ENCODE measurements at regions not wholly inside any gene's neighbourhood (a gene's known extent, or its start where the extent isn't known, plus 50 kb on each side); places are given as distances from the start of the nearest gene placed in this dataset.

GRCh38 chrX:25175743-25176142, 160.0 kb upstream of the ARX start:
- no peak overlapping the region for H3K4me2 ChIP-seq (ENCODE audit: control insufficient read depth, insufficient read depth)
- H4K20me1 ChIP-seq (ENCODE audit: control insufficient read depth, insufficient read depth): no peaks in the 10 kb centered on the region
- BruUV-seq (replicated peaks): no TSS peak
- RAD21 ChIA-PET (ENCODE audit: unreplicated experiment): no interaction called here
- POLR2A ChIA-PET: no interaction called here
- no peaks in the 10 kb centered on the region; a peak in 1 of 4 replicates for H3K27me3 ChIP-seq (replicated peaks in 1 of 2; ENCODE audit: control insufficient read depth in 2 of 2, insufficient read depth in 2 of 2, low read length in 1 of 2)
- H2AFZ ChIP-seq (ENCODE audit: control insufficient read depth, low read depth, low read length): no peak overlapping the region
- SMC1A ChIA-PET (ENCODE audit: uncharacterized antibody, unreplicated experiment): no interaction called here
- TF ChIP-seq CBX3 (IDR thresholded peaks at IDR 0.05; ENCODE audit: borderline replicate concordance, low read depth) (no peak), BCLAF1 (IDR thresholded peaks at IDR 0.05) (no peak), DPF2 (IDR thresholded peaks at IDR 0.05) (no peak), NKRF (conservative IDR thresholded peaks at IDR 0.05) (no peak), E2F4 (IDR thresholded peaks at IDR 0.05; ENCODE audit: low read depth, low read length) (no peak), ETV6 (conservative IDR thresholded peaks at IDR 0.05 in 1 of 2, IDR thresholded peaks at IDR 0.05 in 1 of 2; ENCODE audit: borderline replicate concordance in 1 of 2, low read depth in 1 of 2) (no peak), MEF2B (IDR thresholded peaks at IDR 0.05; ENCODE audit: partially characterized antibody, poor library complexity, severe bottlenecking) (no peak)
- no peaks in the 10 kb centered on the region for H3K9me3 ChIP-seq (replicated peaks; ENCODE audit: control insufficient read depth, insufficient read depth, low read length)
- H3K9ac ChIP-seq (ENCODE audit: control insufficient read depth, insufficient read depth, low read length): no peak overlapping the region
- 43% methylated on average over 5 of the region's 5 CpGs for WGBS (ENCODE audit: insufficient coverage, insufficient replicate concordance, low lambda C conversion rate, missing lambda C conversion rate)
- H3K4me3 ChIP-seq: no peak overlapping the region
- CTCF ChIA-PET: interaction anchor here (1.2 to 1.6 kb wide), 2 partner anchors 9 to 32 kb away, joined by 3 to 4 read pairs; no protein-coding TSS in a partner anchor
- no peak overlapping the region for H3K27ac ChIP-seq (ENCODE audit: control insufficient read depth, insufficient read depth)
- no peaks in the 10 kb centered on the region for H3K36me3 ChIP-seq (ENCODE audit: control insufficient read depth in 2 of 2, insufficient read depth in 2 of 2, low read length in 1 of 2)
- ATAC-seq: peak; percentile 86
- no peaks in the 10 kb centered on the region for H3K79me2 ChIP-seq (ENCODE audit: control insufficient read depth, insufficient read depth, low read length)
- no peaks in the 10 kb centered on the region for H3K4me1 ChIP-seq (ENCODE audit: control insufficient read depth, insufficient read depth, low read length)
- DNase-seq (ENCODE audit: low read depth, low spot score): no peak
- no peak for FAIRE-seq
- in situ Hi-C loops (cut with MboI): no loop called here
- intact Hi-C loops (cut with micrococcal nuclease; ENCODE audit: unreplicated experiment): no loop called here
